ENCODE measurements at regions not wholly inside any gene's neighbourhood (a gene's known extent, or its start where the extent isn't known, plus 50 kb on each side); places are given as distances from the start of the nearest gene placed in this dataset.
"Not testable (repeated sequence)": the region's sequence is repeated elsewhere in the genome, so short reads cannot be mapped to it uniquely, and the experiment has no call there.

DNA sequence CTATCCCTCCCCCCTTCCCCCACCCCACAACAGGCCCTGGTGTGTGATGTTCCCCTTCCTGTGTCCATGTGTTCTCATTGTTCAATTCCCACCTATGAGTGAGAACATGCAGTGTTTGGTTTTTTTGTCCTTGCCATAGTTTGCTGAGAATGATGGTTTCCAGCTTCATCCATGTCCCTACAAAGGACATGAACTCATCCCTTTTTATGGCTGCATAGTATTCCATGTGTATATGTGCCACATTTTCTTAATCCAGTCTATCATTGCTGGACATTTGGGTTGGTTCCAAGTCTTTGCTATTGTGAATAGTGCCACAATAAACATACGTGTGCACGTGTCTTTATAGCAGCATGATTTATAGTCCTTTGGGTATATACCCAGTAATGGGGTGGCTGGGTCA is 52.3 kb upstream of the MAN1A2 start:
- not testable (repeated sequence) for H3K27me3 ChIP-seq (ENCODE audit: control insufficient read depth, insufficient read depth, low read length); H3K4me3 ChIP-seq (ENCODE audit: low read depth, low read length); H3K36me3 ChIP-seq (ENCODE audit: control insufficient read depth, insufficient read depth, low read length); H3K4me1 ChIP-seq (ENCODE audit: control insufficient read depth, insufficient read depth, low read length); H3K27ac ChIP-seq (ENCODE audit: low read depth, low read length); H3K9me3 ChIP-seq (ENCODE audit: control insufficient read depth, insufficient read depth, low read length); H3K9ac ChIP-seq (ENCODE audit: low read depth, low read length)

- H3K27me3 ChIP-seq (ENCODE audit: control insufficient read depth, insufficient read depth, low read length): no peaks in the 10 kb centered on the region
- no peaks in the 10 kb centered on the region for H3K4me1 ChIP-seq (ENCODE audit: control insufficient read depth, insufficient read depth, low read length)
- H3K27ac ChIP-seq (ENCODE audit: low read depth, low read length): no peak overlapping the region
- no peak overlapping the region for H3K4me3 ChIP-seq (ENCODE audit: low read depth, low read length)
- H3K9ac ChIP-seq (ENCODE audit: low read depth, low read length): no peak overlapping the region
- H3K36me3 ChIP-seq (ENCODE audit: control insufficient read depth, insufficient read depth, low read length): no peaks in the 10 kb centered on the region
- H3K9me3 ChIP-seq (ENCODE audit: control insufficient read depth, insufficient read depth, low read length): no peaks in the 10 kb centered on the region
Observed at GRCh38 chr1:117313555-117313954, 53.7 kb upstream of the MAN1A2 start.

DNA sequence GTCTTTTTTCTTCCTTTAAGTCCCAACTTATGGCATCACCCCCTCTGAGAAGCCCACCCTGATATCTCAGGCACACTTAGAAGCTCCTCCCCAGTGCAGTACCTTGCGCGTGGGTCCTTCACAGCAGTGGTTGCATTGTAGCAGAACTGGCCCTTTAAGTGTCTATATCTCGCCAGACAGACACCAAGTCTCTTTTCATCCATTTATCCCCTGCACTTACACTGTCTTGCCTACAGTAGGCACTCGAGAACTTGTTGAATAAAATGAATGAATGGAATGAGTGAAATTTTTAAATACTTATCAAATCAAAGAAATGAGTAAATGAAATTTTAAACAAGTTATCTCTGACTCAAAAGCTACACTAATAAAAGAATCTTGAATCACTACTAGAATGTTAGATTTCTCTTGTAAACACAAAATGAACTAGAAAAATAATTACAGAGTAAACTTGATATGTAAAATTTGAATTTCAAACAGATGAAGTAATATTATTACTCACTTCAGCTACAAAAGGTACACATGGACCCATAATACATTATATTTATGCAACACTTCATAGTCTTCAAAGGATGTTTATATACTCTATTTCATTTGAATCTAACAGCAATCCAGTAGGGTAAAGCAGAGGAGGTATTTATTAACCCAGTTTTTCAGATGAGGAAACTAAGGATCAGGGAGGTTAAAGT is 54.7 kb upstream of the MAN1A2 start:
- H3K9ac ChIP-seq (ENCODE audit: low read depth, low read length): no peak overlapping the region
- H3K9me3 ChIP-seq (ENCODE audit: control insufficient read depth, insufficient read depth, low read length): no peaks in the 10 kb centered on the region
- H3K27me3 ChIP-seq (ENCODE audit: control insufficient read depth, insufficient read depth, low read length): no peaks in the 10 kb centered on the region
- no peak overlapping the region for H3K27ac ChIP-seq (ENCODE audit: low read depth, low read length)
- no peaks in the 10 kb centered on the region for H3K36me3 ChIP-seq (ENCODE audit: control insufficient read depth, insufficient read depth, low read length)
- H3K4me1 ChIP-seq (ENCODE audit: control insufficient read depth, insufficient read depth, low read length): no peaks in the 10 kb centered on the region
- H3K4me3 ChIP-seq (ENCODE audit: low read depth, low read length): no peak overlapping the region

GRCh38 chr1:117308311-117308916 is 58.8 kb upstream of the MAN1A2 start:
- H3K27me3 ChIP-seq (ENCODE audit: control insufficient read depth, insufficient read depth, low read length): no peaks in the 10 kb centered on the region
- no peak overlapping the region for H3K4me3 ChIP-seq (ENCODE audit: low read depth, low read length)
- H3K27ac ChIP-seq (ENCODE audit: low read depth, low read length): no peak overlapping the region
- no peaks in the 10 kb centered on the region for H3K36me3 ChIP-seq (ENCODE audit: control insufficient read depth, insufficient read depth, low read length)
- no peak overlapping the region for H3K9ac ChIP-seq (ENCODE audit: low read depth, low read length)
- no peaks in the 10 kb centered on the region for H3K4me1 ChIP-seq (ENCODE audit: control insufficient read depth, insufficient read depth, low read length)
- no peaks in the 10 kb centered on the region for H3K9me3 ChIP-seq (ENCODE audit: control insufficient read depth, insufficient read depth, low read length)

DNA sequence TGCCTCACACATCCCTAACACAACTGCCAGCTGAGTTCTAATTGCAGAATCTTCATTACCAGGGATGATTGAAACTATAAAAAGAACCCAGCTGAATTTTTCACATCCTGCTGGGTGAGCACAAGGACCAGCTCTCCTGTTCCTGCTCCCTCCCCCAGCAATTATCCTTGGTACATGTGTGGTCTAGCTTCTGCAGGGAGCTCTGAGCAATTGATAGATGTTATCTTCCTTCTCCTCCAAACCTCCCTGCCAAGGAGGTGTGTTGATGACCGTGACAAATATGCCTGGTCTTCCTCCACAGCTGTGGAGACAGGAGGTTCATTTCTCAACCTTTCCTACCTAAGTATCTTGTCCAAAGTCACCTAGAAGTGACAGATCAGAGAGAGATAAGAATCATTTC is 65.3 kb upstream of the MAN1A2 start:
- Histone ChIP-seq H3K4me3 (ENCODE audit: low read depth, low read length) (no peak overlapping the region), H3K27me3 (ENCODE audit: control insufficient read depth, insufficient read depth, low read length) (no peaks in the 10 kb centered on the region), H3K4me1 (ENCODE audit: control insufficient read depth, insufficient read depth, low read length) (no peaks in the 10 kb centered on the region), H3K27ac (ENCODE audit: low read depth, low read length) (no peak overlapping the region), H3K9me3 (ENCODE audit: control insufficient read depth, insufficient read depth, low read length) (no peaks in the 10 kb centered on the region; the same call in 1 of the 2 replicates), H3K36me3 (ENCODE audit: control insufficient read depth, insufficient read depth, low read length) (no peaks in the 10 kb centered on the region), H3K9ac (ENCODE audit: low read depth, low read length) (no peak overlapping the region)

DNA sequence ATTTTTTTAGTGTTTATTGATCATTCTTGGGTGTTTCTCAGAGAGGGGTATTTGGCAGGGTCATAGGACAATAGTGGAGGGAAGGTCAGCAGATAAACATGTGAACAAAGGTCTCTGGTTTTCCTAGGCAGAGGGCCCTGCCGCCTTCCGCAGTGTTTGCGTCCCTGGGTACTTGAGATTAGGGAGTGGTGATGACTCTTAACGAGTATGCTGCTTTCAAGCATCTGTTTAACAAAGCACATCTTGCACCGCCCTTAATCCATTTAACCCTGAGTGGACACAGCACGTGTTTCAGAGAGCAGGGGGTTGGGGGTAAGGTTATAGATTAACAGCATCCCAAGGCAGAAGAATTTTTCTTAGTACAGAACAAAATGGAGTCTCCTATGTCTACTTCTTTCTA is 67.1 kb upstream of the MAN1A2 start:
- not testable (repeated sequence) for H3K4me3 ChIP-seq (ENCODE audit: low read depth, low read length); H3K27ac ChIP-seq (ENCODE audit: low read depth, low read length); H3K36me3 ChIP-seq (ENCODE audit: control insufficient read depth, insufficient read depth, low read length)

DNA sequence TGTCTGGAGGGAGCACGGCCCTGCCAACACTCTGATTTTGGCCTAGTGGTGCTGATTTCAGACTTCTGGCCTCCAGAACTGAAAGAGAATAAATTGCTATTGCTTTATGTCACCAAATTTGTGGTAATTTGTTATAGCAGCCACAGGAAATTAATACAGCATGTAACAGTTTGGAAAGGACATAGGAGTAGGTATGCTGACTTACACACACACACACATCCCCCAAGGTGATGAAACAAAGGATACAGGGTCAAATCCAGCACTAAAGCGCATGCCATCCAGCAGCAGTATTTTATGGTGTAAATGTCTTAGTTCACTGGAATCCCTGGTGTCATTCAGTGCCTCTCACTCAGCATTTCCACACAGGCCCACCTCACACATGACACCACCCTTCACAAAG is 72.2 kb upstream of the MAN1A2 start:
- H3K4me1 ChIP-seq (ENCODE audit: control insufficient read depth, insufficient read depth, low read length): no peaks in the 10 kb centered on the region
- no peaks in the 10 kb centered on the region for H3K36me3 ChIP-seq (ENCODE audit: control insufficient read depth, insufficient read depth, low read length)
- no peak overlapping the region for H3K9ac ChIP-seq (ENCODE audit: low read depth, low read length)
- H3K27ac ChIP-seq (ENCODE audit: low read depth, low read length): no peak overlapping the region
- H3K27me3 ChIP-seq (ENCODE audit: control insufficient read depth, insufficient read depth, low read length): no peaks in the 10 kb centered on the region
- H3K9me3 ChIP-seq (ENCODE audit: control insufficient read depth, insufficient read depth, low read length): no peaks in the 10 kb centered on the region
- H3K4me3 ChIP-seq (ENCODE audit: low read depth, low read length): no peak overlapping the region

More for the DNA sequence above, 67.1 kb upstream of the MAN1A2 start:
- H3K27me3 ChIP-seq (ENCODE audit: control insufficient read depth, insufficient read depth, low read length); H3K9me3 ChIP-seq (ENCODE audit: control insufficient read depth, insufficient read depth, low read length); H3K9ac ChIP-seq (ENCODE audit: low read depth, low read length); H3K4me1 ChIP-seq (ENCODE audit: control insufficient read depth, insufficient read depth, low read length): not testable (repeated sequence)

- no peak overlapping the region for H3K4me3 ChIP-seq (ENCODE audit: low read depth, low read length)
- H3K9ac ChIP-seq (ENCODE audit: low read depth, low read length): no peak overlapping the region
Observed at GRCh38 chr1:117290890-117291289, 76.4 kb upstream of the MAN1A2 start.

GRCh38 chr1:117289316-117289870 is 77.9 kb upstream of the MAN1A2 start:
- Histone ChIP-seq H3K27ac (ENCODE audit: low read depth, low read length) (no peak overlapping the region), H3K4me3 (ENCODE audit: low read depth, low read length) (no peak overlapping the region), H3K9me3 (ENCODE audit: control insufficient read depth, insufficient read depth, low read length) (no peaks in the 10 kb centered on the region), H3K9ac (ENCODE audit: low read depth, low read length) (no peak overlapping the region), H3K4me1 (ENCODE audit: control insufficient read depth, insufficient read depth, low read length) (peaks cover 6% of the 10 kb centered on the region; the same call in 1 of the 2 replicates), H3K36me3 (ENCODE audit: control insufficient read depth, insufficient read depth, low read length) (no peaks in the 10 kb centered on the region), H3K27me3 (ENCODE audit: control insufficient read depth, insufficient read depth, low read length) (no peaks in the 10 kb centered on the region)

More at GRCh38 chr1:117290890-117291289, 76.4 kb upstream of the MAN1A2 start:
- no peaks in the 10 kb centered on the region for H3K36me3 ChIP-seq (ENCODE audit: control insufficient read depth, insufficient read depth, low read length)
- H3K9me3 ChIP-seq (ENCODE audit: control insufficient read depth, insufficient read depth, low read length): no peaks in the 10 kb centered on the region
- H3K4me1 ChIP-seq (ENCODE audit: control insufficient read depth, insufficient read depth, low read length): peaks cover 6% of the 10 kb centered on the region; the same call in 1 of the 2 replicates
- no peak overlapping the region for H3K27ac ChIP-seq (ENCODE audit: low read depth, low read length)
- H3K27me3 ChIP-seq (ENCODE audit: control insufficient read depth, insufficient read depth, low read length): no peaks in the 10 kb centered on the region

DNA sequence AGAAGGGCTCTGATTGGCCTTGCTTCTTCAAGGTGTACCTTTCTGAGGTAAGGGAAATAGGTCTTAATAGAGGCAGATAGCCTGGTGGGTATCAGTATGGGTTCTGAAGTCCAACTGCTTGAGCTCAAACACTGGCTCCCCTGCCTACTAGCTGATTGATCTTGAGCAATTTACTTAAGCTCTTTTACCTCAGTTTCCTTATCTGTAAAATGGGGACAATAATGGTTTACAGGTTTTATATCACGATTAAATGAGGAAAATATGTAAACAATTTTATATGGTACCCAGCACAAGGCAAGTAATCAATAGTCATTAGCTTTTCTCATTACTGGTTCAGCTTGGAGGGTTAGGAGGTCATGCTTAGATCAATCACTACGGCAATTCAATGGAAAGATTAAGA is 75.8 kb upstream of the VTCN1 start:
- H3K9me3 ChIP-seq (ENCODE audit: control insufficient read depth, insufficient read depth, low read length): no peaks in the 10 kb centered on the region
- no peak overlapping the region for H3K4me3 ChIP-seq (ENCODE audit: low read depth, low read length)
- no peaks in the 10 kb centered on the region for H3K27me3 ChIP-seq (ENCODE audit: control insufficient read depth, insufficient read depth, low read length)
- H3K36me3 ChIP-seq (ENCODE audit: control insufficient read depth, insufficient read depth, low read length): no peaks in the 10 kb centered on the region
- no peak overlapping the region for H3K27ac ChIP-seq (ENCODE audit: low read depth, low read length)
- H3K9ac ChIP-seq (ENCODE audit: low read depth, low read length): no peak overlapping the region
- peaks cover 6% of the 10 kb centered on the region; the same call in 1 of the 2 replicates for H3K4me1 ChIP-seq (ENCODE audit: control insufficient read depth, insufficient read depth, low read length)

DNA sequence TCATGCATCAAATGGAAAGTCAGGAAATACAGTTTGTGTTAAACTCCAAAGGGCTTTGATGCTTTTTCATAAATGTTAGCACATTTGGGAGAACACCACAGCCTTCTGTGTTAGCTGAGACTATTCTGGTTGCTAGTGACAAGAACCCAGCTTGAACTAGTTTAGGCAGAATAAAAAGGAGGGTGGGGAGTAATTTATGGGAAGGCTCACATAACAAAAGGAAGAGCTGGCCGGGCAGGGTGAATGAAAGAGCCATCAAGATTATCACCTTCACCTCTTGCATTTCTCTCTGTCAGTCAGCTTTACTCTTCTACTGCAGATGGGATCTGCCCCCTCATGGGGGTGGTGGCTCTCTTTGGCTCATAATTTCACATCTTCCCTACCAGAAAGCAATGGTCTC is 75.4 kb upstream of the VTCN1 start:
- Histone ChIP-seq H3K9me3 (ENCODE audit: control insufficient read depth, insufficient read depth, low read length) (no peaks in the 10 kb centered on the region), H3K27me3 (ENCODE audit: control insufficient read depth, insufficient read depth, low read length) (no peaks in the 10 kb centered on the region), H3K9ac (ENCODE audit: low read depth, low read length) (no peak overlapping the region), H3K4me3 (ENCODE audit: low read depth, low read length) (no peak overlapping the region), H3K27ac (ENCODE audit: low read depth, low read length) (no peak overlapping the region), H3K4me1 (ENCODE audit: control insufficient read depth, insufficient read depth, low read length) (peaks cover 6% of the 10 kb centered on the region; the same call in 1 of the 2 replicates), H3K36me3 (ENCODE audit: control insufficient read depth, insufficient read depth, low read length) (no peaks in the 10 kb centered on the region)

Measured in HUES48 (cell line).